SK-N-SH (cell line): ENCODE measurements at regions not wholly inside any gene's neighbourhood (a gene's known extent, or its start where the extent isn't known, plus 50 kb on each side); places are given as distances from the start of the nearest gene placed in this dataset.

ENCODE experiments used
- CTCF ChIA-PET: fragments of 300-600, 350-600 bp; formaldehyde crosslinking; extraction: SDS; loops from one replicate; lab custom pipeline; 2021; lab: Yijun Ruan, JAX
- POLR2A ChIA-PET: fragments of 350-600 bp; sonication (Branson Sonifier 250); formaldehyde crosslinking; extraction: SDS; loops from one replicate; lab custom pipeline; 2020; ENCODE audit warnings: antibody characterized with exemption, inconsistent platforms; lab: Yijun Ruan, JAX
- DNase-seq: peaks from one replicate; pipeline ENCODE4 v3.0.0; 2012
- H2AFZ ChIP-seq: fragments of 200-600 bp; sonication (generic); 2 replicates; pipeline ENCODE4 v1.8.1; 2016; ENCODE audit warnings: antibody characterized with exemption, mild to moderate bottlenecking, low read depth
- H3F3A ChIP-seq: fragments of 200-600 bp; sonication (generic); replicated peaks from 2 replicates; pipeline ENCODE3; 2016; ENCODE audit warnings: antibody characterized with exemption, mild to moderate bottlenecking; ENCODE audit not compliant: insufficient read depth
- H3K27ac ChIP-seq, 2 experiments: fragments of 200-500 bp in 1 of 2; fragments of 200-600 bp in 1 of 2; sonication (Bioruptor generic) in 1 of 2; sonication (generic), shearing (Covaris generic) in 1 of 2; 2 replicates each; pipeline versions ENCODE4 v1.5.1 to v1.6.1; 2014 to 2016; ENCODE audit warnings: low read depth in 2 of 2, inconsistent platforms in 1 of 2, low read length in 1 of 2, mild to moderate bottlenecking in 1 of 2, mixed read lengths in 1 of 2
- H3K27me3 ChIP-seq: fragments of 200-600 bp; sonication (generic), shearing (Covaris generic); 2 replicates; pipeline ENCODE4 v1.6.1; 2016; ENCODE audit warnings: mixed run types; ENCODE audit not compliant: insufficient read depth
- H3K36me3 ChIP-seq, 2 experiments: fragments of 200-500 bp in 1 of 2; fragments of 200-600 bp in 1 of 2; sonication (Bioruptor generic) in 1 of 2; sonication (generic) in 1 of 2; replicated peaks in 1 of 2; 2 replicates each; pipeline versions ENCODE3 to v1.5.1; 2014 to 2016; ENCODE audit warnings: low read length in 1 of 2, mild to moderate bottlenecking in 1 of 2; ENCODE audit not compliant: insufficient read depth in 2 of 2, control insufficient read depth in 1 of 2
- H3K4me1 ChIP-seq, 2 experiments: fragments of 200-500 bp in 1 of 2; fragments of 200-600 bp in 1 of 2; sonication (Bioruptor generic) in 1 of 2; sonication (generic), shearing (Covaris generic) in 1 of 2; 2 replicates each; pipeline versions ENCODE4 v1.5.1 to v1.6.1; 2014 to 2016; ENCODE audit warnings: low read depth in 1 of 2, low read length in 1 of 2, mixed run types in 1 of 2; ENCODE audit not compliant: insufficient read depth in 2 of 2, control insufficient read depth in 1 of 2
- H3K4me2 ChIP-seq: fragments of 200-600 bp; sonication (generic), shearing (Covaris generic); 2 replicates; pipeline ENCODE4 v1.6.1; 2017; ENCODE audit warnings: mixed run types
- H3K4me3 ChIP-seq, 2 experiments: fragments of 200-500 bp in 1 of 2; fragments of 200-600 bp in 1 of 2; sonication (Bioruptor generic) in 1 of 2; sonication (generic), shearing (Covaris generic) in 1 of 2; 2 replicates each; pipeline versions ENCODE4 v1.5.1 to v1.8.1; 2014 to 2016; ENCODE audit warnings: low read depth in 2 of 2, inconsistent platforms in 1 of 2, low read length in 1 of 2, mild to moderate bottlenecking in 1 of 2, mixed read lengths in 1 of 2, moderate library complexity in 1 of 2
- H3K79me2 ChIP-seq: fragments of 200-600 bp; sonication (generic); 2 replicates; pipeline ENCODE4 v1.8.1; 2017; ENCODE audit warnings: mild to moderate bottlenecking; ENCODE audit not compliant: insufficient read depth
- H3K9ac ChIP-seq: fragments of 200-600 bp; sonication (generic); 2 replicates; pipeline ENCODE4 v1.6.1; 2017; ENCODE audit warnings: mixed run types
- H3K9me2 ChIP-seq: fragments of 200-600 bp; sonication (generic); 2 replicates; pipeline ENCODE4 v1.6.1; 2017; ENCODE audit warnings: mixed run types
- H3K9me3 ChIP-seq: fragments of 200-600 bp; sonication (generic); 2 replicates; pipeline ENCODE4 v1.6.1; 2017; ENCODE audit warnings: mixed run types, mild to moderate bottlenecking, moderate library complexity
- H4K20me1 ChIP-seq: fragments of 200-600 bp; sonication (generic); 2 replicates; pipeline ENCODE4 v1.6.1; 2017; ENCODE audit warnings: mild to moderate bottlenecking, mixed run types; ENCODE audit not compliant: insufficient read depth
- CHD2 ChIP-seq: fragments of 150-350 bp; IDR thresholded peaks from 2 replicates; pipeline ENCODE4 v1.6.1; 2018; ENCODE audit warnings: low read length; ENCODE audit not compliant: partially characterized antibody
- EP300 ChIP-seq, 2 experiments: IDR thresholded peaks; 2 replicates each; pipeline versions ENCODE4 v1.4.0 to v1.6.1; 2012; ENCODE audit warnings: borderline replicate concordance in 1 of 2, low read depth in 1 of 2, low read length in 1 of 2
- FOSL2 ChIP-seq: IDR thresholded peaks from 2 replicates; pipeline ENCODE4 v1.4.0; 2012; ENCODE audit warnings: low read depth, mild to moderate bottlenecking, moderate library complexity, borderline replicate concordance
- MEF2A ChIP-seq: IDR thresholded peaks from 2 replicates; pipeline ENCODE4 v1.4.0; 2012; ENCODE audit warnings: low read depth, borderline replicate concordance
- NRF1 ChIP-seq: IDR thresholded peaks from 2 replicates; pipeline ENCODE4 v1.6.1; 2012; ENCODE audit warnings: low read depth, mild to moderate bottlenecking, low read length
- POLR2AphosphoS5 ChIP-seq: IDR thresholded peaks from 2 replicates; pipeline ENCODE4 v1.6.1; 2012; ENCODE audit warnings: low read depth, low read length
- RAD21 ChIP-seq: IDR thresholded peaks from 2 replicates; pipeline ENCODE4 v1.6.1; 2012; ENCODE audit warnings: mild to moderate bottlenecking, low read length
- REST ChIP-seq: IDR thresholded peaks from 2 replicates; pipeline ENCODE4 v1.6.1; 2012; ENCODE audit warnings: mild to moderate bottlenecking, low read depth, low read length, moderate library complexity
- SMC3 ChIP-seq: IDR thresholded peaks from 2 replicates; pipeline ENCODE4 v1.6.1; 2012; ENCODE audit warnings: low read depth, low read length, improper control_type of control experiment
- TAF1 ChIP-seq: IDR thresholded peaks from 2 replicates; pipeline ENCODE4 v1.6.1; 2012; ENCODE audit warnings: low read depth, mild to moderate bottlenecking, low read length, moderate library complexity, borderline replicate concordance
- TCF12 ChIP-seq: IDR thresholded peaks from 2 replicates; pipeline ENCODE4 v1.4.0; 2012
- TEAD4 ChIP-seq: IDR thresholded peaks from 2 replicates; pipeline ENCODE4 v1.4.0; 2012; ENCODE audit warnings: mild to moderate bottlenecking, borderline replicate concordance; ENCODE audit not compliant: insufficient read depth
- whole genome bisulfite sequencing: methylation state at CpG from one replicate; pipeline ENCODE4 v1.1.6; 2017; ENCODE audit warnings: low lambda C conversion rate; 5-methylcytosine and 5-hydroxymethylcytosine counted together
- TF ChIP-seq, protein P1 (sequence below): fragments of 150-350 bp; IDR thresholded peaks from 2 replicates; pipeline ENCODE4 v1.6.1; 2016; ENCODE audit warnings: mild to moderate bottlenecking, low read depth, low read length
- TF ChIP-seq, protein P2 (sequence below): IDR thresholded peaks from 2 replicates; pipeline ENCODE4; 2012
- TF ChIP-seq, protein P3 (sequence below): fragments of 150-350 bp; IDR thresholded peaks from 2 replicates; pipeline ENCODE4 v1.6.1; 2017; ENCODE audit warnings: antibody characterized with exemption, low read length, low read depth, borderline replicate concordance

GRCh38 chr12:31861360-31861759 is 97.9 kb upstream of the RESF1 start:
- Histone ChIP-seq H3K27ac (no peak overlapping the region), H3K27me3 (no peaks in the 10 kb centered on the region), H3K9me3 (no peaks in the 10 kb centered on the region), H2AFZ (no peak overlapping the region), H3K4me3 (no peak overlapping the region), H3K36me3 (no peaks in the 10 kb centered on the region), H4K20me1 (no peaks in the 10 kb centered on the region), H3K9ac (no peak overlapping the region), H3K4me1 (no peaks in the 10 kb centered on the region), H3K79me2 (no peaks in the 10 kb centered on the region), H3F3A (no peaks in the 10 kb centered on the region), H3K9me2 (no peaks in the 10 kb centered on the region), H3K4me2 (no peak overlapping the region)
- 42% methylated on average over 2 of the region's 2 CpGs for WGBS
- no peak for TF ChIP-seq REST
- TF ChIP-seq EP300 (IDR thresholded peaks at IDR 0.05; ENCODE audit: borderline replicate concordance in 1 of 2, low read depth in 1 of 2, low read length in 1 of 2): no peak
- no peak for TF ChIP-seq TEAD4
- TF ChIP-seq, protein P1, sequence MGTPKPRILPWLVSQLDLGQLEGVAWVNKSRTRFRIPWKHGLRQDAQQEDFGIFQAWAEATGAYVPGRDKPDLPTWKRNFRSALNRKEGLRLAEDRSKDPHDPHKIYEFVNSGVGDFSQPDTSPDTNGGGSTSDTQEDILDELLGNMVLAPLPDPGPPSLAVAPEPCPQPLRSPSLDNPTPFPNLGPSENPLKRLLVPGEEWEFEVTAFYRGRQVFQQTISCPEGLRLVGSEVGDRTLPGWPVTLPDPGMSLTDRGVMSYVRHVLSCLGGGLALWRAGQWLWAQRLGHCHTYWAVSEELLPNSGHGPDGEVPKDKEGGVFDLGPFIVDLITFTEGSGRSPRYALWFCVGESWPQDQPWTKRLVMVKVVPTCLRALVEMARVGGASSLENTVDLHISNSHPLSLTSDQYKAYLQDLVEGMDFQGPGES: no peak
- no peak for TF ChIP-seq TAF1
- TF ChIP-seq, protein P2, sequence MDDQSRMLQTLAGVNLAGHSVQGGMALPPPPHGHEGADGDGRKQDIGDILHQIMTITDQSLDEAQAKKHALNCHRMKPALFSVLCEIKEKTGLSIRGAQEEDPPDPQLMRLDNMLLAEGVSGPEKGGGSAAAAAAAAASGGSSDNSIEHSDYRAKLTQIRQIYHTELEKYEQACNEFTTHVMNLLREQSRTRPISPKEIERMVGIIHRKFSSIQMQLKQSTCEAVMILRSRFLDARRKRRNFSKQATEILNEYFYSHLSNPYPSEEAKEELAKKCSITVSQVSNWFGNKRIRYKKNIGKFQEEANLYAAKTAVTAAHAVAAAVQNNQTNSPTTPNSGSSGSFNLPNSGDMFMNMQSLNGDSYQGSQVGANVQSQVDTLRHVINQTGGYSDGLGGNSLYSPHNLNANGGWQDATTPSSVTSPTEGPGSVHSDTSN: no peak
- TF ChIP-seq NRF1: no peak
- TF ChIP-seq, protein P3, sequence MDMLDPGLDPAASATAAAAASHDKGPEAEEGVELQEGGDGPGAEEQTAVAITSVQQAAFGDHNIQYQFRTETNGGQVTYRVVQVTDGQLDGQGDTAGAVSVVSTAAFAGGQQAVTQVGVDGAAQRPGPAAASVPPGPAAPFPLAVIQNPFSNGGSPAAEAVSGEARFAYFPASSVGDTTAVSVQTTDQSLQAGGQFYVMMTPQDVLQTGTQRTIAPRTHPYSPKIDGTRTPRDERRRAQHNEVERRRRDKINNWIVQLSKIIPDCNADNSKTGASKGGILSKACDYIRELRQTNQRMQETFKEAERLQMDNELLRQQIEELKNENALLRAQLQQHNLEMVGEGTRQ: no peak
- TF ChIP-seq MEF2A: no peak
- no peak for TF ChIP-seq CHD2
- TF ChIP-seq RAD21: no peak
- no peak for TF ChIP-seq POLR2AphosphoS5
- no peak for TF ChIP-seq TCF12
- TF ChIP-seq FOSL2: no peak
- TF ChIP-seq SMC3: no peak
- no peak for DNase-seq
- ChIA-PET CTCF (interaction anchor here (1.1 kb wide), 1 partner anchor 176 kb away, joined by 3 read pairs; no protein-coding TSS in a partner anchor), POLR2A (no interaction called here)
